CD4-positive, alpha-beta T cell (primary cell): ENCODE measurements at regions not wholly inside any gene's neighbourhood (a gene's known extent, or its start where the extent isn't known, plus 50 kb on each side); places are given as distances from the start of the nearest gene placed in this dataset.

Experiments
- ATAC-seq: fragments of 200-7000 bp; cut with Tn5 transposase; one replicate; pipeline ENCODE4 v1.10.0; 2022; ENCODE audit warnings: mild to moderate bottlenecking; ENCODE audit not compliant: poor library complexity
- CTCF ChIA-PET: fragments of 350-600 bp; sonication (Branson Sonifier 250); formaldehyde crosslinking; loops from one replicate; lab custom pipeline; 2021; ENCODE audit warnings: antibody characterized with exemption, inconsistent platforms; lab: Charles Lee
- POLR2A ChIA-PET: fragments of 350-600 bp; sonication (Branson Sonifier 250); formaldehyde crosslinking; loops from one replicate; lab custom pipeline; 2021; ENCODE audit warnings: antibody characterized with exemption, inconsistent platforms; lab: Charles Lee
- DNase-seq, 14 experiments: peaks; one replicate each; pipeline ENCODE4 v3.0.0-alpha.2; 2013 to 2020; ENCODE audit warnings: mixed read lengths in 2 of 14
- H3K27ac ChIP-seq, 2 donors: one replicate each; pipeline versions ENCODE4 v1.5.1 to v1.7.0; 2013; ENCODE audit warnings: low read length in 2 of 2, low read depth in 1 of 2, mild to moderate bottlenecking in 1 of 2
- H3K27me3 ChIP-seq, 2 experiments: 1 replicate in 1 of 2; 2 replicates in 1 of 2; pipeline versions ENCODE4 v1.6.1 to v1.7.0; 2013; ENCODE audit warnings: low read length in 2 of 2, control low read depth in 1 of 2, mild to moderate bottlenecking in 1 of 2, moderate library complexity in 1 of 2; ENCODE audit not compliant: insufficient read depth in 2 of 2, control insufficient read depth in 1 of 2
- H3K36me3 ChIP-seq: one replicate; pipeline ENCODE4 v1.6.1; 2013; ENCODE audit warnings: low read length, control low read depth; ENCODE audit not compliant: insufficient read depth
- H3K4me1 ChIP-seq: one replicate; pipeline ENCODE4 v1.6.1; 2013; ENCODE audit warnings: low read length, control low read depth; ENCODE audit not compliant: insufficient read depth
- H3K4me3 ChIP-seq: one replicate; pipeline ENCODE4 v1.5.1; 2013; ENCODE audit warnings: mild to moderate bottlenecking, low read length, moderate library complexity
- H3K9me3 ChIP-seq, 2 experiments: 1 replicate in 1 of 2; 2 replicates in 1 of 2; pipeline versions ENCODE4 v1.6.1 to v1.7.0; 2013; ENCODE audit warnings: low read length in 2 of 2, mild to moderate bottlenecking in 2 of 2, control low read depth in 1 of 2, moderate library complexity in 1 of 2; ENCODE audit not compliant: control insufficient read depth in 1 of 2, insufficient read depth in 1 of 2
- H3K27ac Mint-ChIP-seq: one replicate; pipeline ENCODE4 v1.8.0; 2020; ENCODE audit warnings: mixed read lengths
- H3K27me3 Mint-ChIP-seq: one replicate; pipeline ENCODE4 v1.8.0; 2021; ENCODE audit warnings: mixed read lengths
- H3K36me3 Mint-ChIP-seq: one replicate; pipeline ENCODE4 v1.8.0; 2021; ENCODE audit warnings: low read depth, mixed read lengths
- H3K4me1 Mint-ChIP-seq: one replicate; pipeline ENCODE4 v1.8.0; 2021; ENCODE audit warnings: low read depth, mixed read lengths
- H3K4me3 Mint-ChIP-seq: one replicate; pipeline ENCODE4 v1.8.0; 2020; ENCODE audit warnings: mild to moderate bottlenecking, mixed read lengths
- H3K9me3 Mint-ChIP-seq: one replicate; pipeline ENCODE4 v1.8.0; 2020; ENCODE audit warnings: mixed read lengths
- intact Hi-C, 2 experiments: fragments of 100-400 bp; cut with DNase I in 1 of 2; cut with micrococcal nuclease in 1 of 2; formaldehyde crosslinking; loops; one replicate each; pipeline versions ENCODE4 v1.15.1 to v1.9.0; 2023 to 2025; cut with DNase I, micrococcal nuclease
- TF ChIP-seq, protein P1 (sequence below): fragments of 200-600 bp; IDR thresholded peaks from one replicate; pipeline ENCODE4 v1.8.0; 2022; ENCODE audit warnings: antibody characterized with exemption, mild to moderate bottlenecking

DNA sequence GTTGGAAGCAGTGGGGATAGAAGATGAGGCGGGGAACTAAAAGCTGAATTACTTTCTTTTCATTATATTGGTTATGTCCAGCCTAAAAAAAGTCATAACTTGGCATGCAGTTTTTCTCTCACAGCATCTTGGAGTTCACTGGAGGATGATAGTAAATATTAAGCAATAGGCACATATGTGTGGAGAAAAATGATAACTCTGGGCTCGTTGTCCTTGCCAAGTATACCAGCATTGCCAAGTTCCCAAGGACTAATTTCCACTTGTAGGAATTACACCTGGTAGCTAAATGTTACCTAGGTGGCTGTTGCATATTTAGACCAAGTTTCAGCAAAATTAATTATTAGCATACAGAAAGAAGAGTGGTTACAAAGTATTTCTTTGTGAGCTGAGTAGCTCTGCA, 1007.6 kb downstream of the ANKRD7 start:
- ATAC-seq (no peak), DNase-seq (no peak)
- no peaks in the 10 kb centered on the region for H3K27me3 Mint-ChIP-seq
- Histone ChIP-seq H3K4me1 (no peaks in the 10 kb centered on the region), H3K4me3 (no peak overlapping the region), H3K27ac (no peak overlapping the region), H3K36me3 (no peaks in the 10 kb centered on the region), H3K27me3 (no peaks in the 10 kb centered on the region), H3K9me3 (peaks cover 0 to 5% of the 10 kb centered on the region in 2 experiments)
- intact Hi-C loops, result no loop called here
- H3K4me3 Mint-ChIP-seq, result no peak overlapping the region
- no peak overlapping the region for H3K27ac Mint-ChIP-seq
- H3K4me1 Mint-ChIP-seq, result no peaks in the 10 kb centered on the region
- ChIA-PET CTCF (no interaction called here), POLR2A (no interaction called here)
- peaks cover 13% of the 10 kb centered on the region for H3K9me3 Mint-ChIP-seq
- TF ChIP-seq, protein P1, sequence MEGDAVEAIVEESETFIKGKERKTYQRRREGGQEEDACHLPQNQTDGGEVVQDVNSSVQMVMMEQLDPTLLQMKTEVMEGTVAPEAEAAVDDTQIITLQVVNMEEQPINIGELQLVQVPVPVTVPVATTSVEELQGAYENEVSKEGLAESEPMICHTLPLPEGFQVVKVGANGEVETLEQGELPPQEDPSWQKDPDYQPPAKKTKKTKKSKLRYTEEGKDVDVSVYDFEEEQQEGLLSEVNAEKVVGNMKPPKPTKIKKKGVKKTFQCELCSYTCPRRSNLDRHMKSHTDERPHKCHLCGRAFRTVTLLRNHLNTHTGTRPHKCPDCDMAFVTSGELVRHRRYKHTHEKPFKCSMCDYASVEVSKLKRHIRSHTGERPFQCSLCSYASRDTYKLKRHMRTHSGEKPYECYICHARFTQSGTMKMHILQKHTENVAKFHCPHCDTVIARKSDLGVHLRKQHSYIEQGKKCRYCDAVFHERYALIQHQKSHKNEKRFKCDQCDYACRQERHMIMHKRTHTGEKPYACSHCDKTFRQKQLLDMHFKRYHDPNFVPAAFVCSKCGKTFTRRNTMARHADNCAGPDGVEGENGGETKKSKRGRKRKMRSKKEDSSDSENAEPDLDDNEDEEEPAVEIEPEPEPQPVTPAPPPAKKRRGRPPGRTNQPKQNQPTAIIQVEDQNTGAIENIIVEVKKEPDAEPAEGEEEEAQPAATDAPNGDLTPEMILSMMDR, result no peak
- no peaks in the 10 kb centered on the region for H3K36me3 Mint-ChIP-seq

DNA sequence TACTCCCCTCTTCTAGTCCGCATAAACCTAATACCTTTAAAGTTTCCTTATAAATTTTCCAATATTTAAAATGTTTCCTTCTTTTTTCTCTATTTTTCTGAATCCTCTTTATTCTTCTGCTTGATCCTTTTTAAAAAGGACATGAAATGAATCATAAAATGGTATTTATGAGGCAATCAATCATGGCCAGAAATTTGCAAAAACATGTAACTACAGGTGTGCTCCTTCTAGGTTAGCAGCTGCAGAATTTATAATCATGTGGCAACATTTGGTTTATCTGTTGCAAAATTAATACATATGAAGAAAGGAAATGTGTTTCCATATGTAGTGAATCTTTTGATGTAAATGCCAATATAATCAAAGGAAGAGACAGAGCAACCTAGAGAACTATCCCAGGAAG, 1008.5 kb downstream of the ANKRD7 start:
- Mint-ChIP-seq H3K27ac (no peak overlapping the region), H3K36me3 (no peaks in the 10 kb centered on the region), H3K27me3 (no peaks in the 10 kb centered on the region), H3K9me3 (peaks cover 5% of the 10 kb centered on the region), H3K4me1 (no peaks in the 10 kb centered on the region), H3K4me3 (no peak overlapping the region)
- Histone ChIP-seq H3K27me3 (no peaks in the 10 kb centered on the region), H3K9me3 (peaks cover 0 to 5% of the 10 kb centered on the region in 2 experiments), H3K36me3 (no peaks in the 10 kb centered on the region), H3K4me3 (no peak overlapping the region), H3K4me1 (no peaks in the 10 kb centered on the region), H3K27ac (no peak overlapping the region)
- POLR2A ChIA-PET, result no interaction called here
- CTCF ChIA-PET, result no interaction called here
- ATAC-seq, result no peak
- intact Hi-C loops, result no loop called here
- no peak for DNase-seq
- TF ChIP-seq, protein P1, result no peak

DNA sequence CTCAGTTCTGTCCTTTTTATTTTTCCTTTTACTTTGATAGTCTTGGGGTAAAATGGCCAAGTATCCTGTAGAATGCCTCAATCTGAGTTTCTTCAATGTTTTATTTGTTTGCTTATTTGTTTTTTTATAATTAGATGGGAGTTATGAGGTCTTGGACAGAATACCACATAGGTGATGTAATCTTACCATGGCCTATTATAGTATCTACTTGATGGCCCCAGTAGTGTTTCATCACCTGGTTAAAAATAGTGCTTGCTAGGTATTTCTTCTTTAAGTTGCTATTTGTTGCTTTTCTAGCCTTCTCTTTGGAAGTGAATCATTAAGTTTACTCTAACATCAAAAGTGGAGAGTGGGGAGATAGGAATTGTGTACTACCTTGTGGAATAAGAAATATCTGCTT, 1020.0 kb upstream of the KCND2 start:
- Histone ChIP-seq H3K4me3 (no peak overlapping the region), H3K36me3 (no peaks in the 10 kb centered on the region), H3K9me3 (peaks cover 0 to 3% of the 10 kb centered on the region in 2 experiments), H3K4me1 (no peaks in the 10 kb centered on the region), H3K27ac (no peak overlapping the region), H3K27me3 (no peaks in the 10 kb centered on the region)
- H3K4me1 Mint-ChIP-seq, result no peaks in the 10 kb centered on the region
- no peak overlapping the region for H3K4me3 Mint-ChIP-seq
- intact Hi-C loops, result no loop called here
- no peak overlapping the region for H3K27ac Mint-ChIP-seq
- H3K27me3 Mint-ChIP-seq, result no peaks in the 10 kb centered on the region
- TF ChIP-seq, protein P1, result no peak
- ChIA-PET CTCF (no interaction called here), POLR2A (no interaction called here)
- H3K36me3 Mint-ChIP-seq, result no peaks in the 10 kb centered on the region
- ATAC-seq (no peak), DNase-seq (no peak)
- H3K9me3 Mint-ChIP-seq, result no peaks in the 10 kb centered on the region
